HG02840 (cell line): ENCODE measurements at regions not wholly inside any gene's neighbourhood (a gene's known extent, or its start where the extent isn't known, plus 50 kb on each side); places are given as distances from the start of the nearest gene placed in this dataset.
"Not testable (repeated sequence)": the region's sequence is repeated elsewhere in the genome, so short reads cannot be mapped to it uniquely, and the experiment has no call there.

Experiments
- ATAC-seq: cut with Tn5 transposase; IDR thresholded peaks from one replicate; pipeline ENCODE4 v1.9.1; 2021; ENCODE audit warnings: mild to moderate bottlenecking, moderate library complexity, moderate number of reproducible peaks; ENCODE audit not compliant: unreplicated experiment, low FRiP score

DNA sequence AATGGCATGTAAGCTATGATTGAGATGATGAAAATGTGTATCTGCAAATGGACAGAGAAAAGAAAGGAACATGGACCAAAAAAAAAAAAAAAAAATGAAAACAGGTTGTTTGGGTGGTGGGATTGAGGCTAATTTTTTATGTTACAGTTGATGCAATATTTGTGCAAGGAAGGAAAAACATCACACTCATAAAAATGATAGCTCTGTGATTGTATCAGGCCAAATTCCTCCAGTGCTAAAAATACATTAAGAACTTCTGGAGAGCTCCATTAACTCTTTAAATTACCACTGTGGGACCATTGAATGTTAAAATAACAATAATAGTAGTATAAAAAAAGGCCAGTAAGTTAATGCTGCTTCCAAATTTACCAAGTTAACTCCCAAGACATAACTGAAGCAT lies 79.5 kb upstream of the MSX2 start:
- ATAC-seq = no peak

DNA sequence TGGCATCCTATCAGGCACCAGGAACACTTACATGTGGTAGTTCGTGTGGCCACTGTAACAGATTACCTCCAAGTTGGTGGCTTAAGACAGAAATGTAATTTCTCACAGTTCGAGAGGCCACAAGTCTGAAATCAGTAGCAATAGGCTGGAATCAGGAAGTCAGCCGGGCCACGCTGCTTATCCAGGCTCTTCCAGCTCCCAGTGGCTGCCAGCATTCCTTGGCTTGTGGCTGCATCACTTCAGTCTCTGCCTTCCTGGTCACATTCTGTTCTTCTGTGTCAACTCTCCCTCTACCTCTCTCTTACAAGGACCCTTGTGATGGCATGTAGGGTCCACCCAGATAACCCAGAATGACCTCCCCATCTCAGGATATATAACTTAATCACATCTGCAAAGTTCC lies 78.7 kb upstream of the MSX2 start:
- no peak for ATAC-seq

DNA sequence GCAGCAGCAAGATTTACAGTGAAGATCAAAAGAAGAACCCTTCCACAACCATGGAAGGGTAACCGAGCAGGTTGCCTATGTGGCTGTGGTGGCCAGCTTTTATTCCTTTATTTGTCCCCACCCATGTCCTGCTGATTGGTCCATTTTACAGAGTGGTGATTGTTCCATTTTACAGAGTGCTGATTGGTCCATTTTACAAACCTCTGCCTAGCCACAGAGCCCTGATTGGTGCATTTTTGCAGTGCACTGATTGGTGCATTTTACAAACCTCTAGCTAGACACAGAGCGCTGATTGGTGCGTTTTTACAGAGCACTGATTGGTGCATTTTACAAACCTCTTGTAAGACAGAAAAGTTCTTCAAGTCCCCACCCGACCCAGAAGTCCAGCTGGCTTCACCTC lies 75.8 kb upstream of the MSX2 start:
- ATAC-seq = not testable (repeated sequence)

DNA sequence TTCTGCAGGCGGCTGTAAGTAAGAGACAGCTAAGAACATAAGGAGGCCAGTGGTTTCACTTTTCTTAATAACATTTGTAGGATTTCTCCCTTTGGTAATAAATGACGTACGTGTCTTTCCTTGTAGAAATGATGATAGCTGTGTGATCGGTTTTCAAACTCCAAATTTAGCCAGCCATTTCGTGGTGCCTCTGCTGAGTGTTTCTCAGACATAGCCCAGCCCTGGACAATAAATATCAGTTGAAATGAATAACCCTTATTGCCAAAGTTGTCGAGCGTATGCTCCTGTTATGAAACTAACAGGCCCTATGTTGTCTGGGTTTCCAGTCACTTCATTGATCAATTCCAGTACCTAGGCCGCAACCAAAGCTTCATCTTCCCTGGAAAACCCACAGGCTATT lies 75.0 kb upstream of the MSX2 start:
- ATAC-seq = no peak

DNA sequence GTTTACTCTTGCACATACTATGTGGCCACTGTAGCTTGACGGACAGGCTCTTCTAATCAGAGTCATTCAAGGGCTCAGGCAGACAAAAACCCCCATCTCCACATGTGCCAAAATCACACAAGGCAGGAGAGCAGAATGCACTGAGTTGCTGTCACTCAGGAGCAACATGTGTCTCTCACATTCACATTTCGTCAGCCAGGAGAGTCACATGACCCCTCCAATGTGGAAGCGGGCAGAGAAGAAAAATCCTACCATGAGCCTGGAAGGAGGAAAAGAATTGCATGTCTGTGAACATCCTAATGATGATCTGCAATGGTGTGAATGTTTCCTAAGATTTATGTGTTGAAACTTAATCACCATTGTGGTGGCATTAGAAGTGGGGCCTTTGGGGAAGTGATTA lies 69.9 kb upstream of the MSX2 start:
- no peak for ATAC-seq

DNA sequence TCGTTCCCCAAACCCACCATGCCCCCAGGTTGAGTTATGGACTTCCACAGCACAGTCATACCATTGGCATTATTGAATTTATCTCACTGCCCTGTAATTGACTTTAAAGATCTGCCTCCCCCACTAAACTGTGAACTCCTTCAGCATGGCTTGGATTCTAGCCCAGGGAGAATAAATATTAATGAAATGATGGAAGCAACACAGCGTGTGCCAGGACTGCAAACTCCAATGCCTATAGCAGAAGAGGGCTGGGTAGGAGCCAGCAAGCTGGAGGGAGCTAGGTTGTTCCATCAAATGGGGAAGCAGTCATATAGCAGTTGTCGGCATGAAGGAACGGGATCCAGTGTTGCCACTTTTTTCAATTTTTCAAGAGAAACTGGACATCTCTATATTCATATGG lies 69.0 kb upstream of the MSX2 start:
- no peak for ATAC-seq

DNA sequence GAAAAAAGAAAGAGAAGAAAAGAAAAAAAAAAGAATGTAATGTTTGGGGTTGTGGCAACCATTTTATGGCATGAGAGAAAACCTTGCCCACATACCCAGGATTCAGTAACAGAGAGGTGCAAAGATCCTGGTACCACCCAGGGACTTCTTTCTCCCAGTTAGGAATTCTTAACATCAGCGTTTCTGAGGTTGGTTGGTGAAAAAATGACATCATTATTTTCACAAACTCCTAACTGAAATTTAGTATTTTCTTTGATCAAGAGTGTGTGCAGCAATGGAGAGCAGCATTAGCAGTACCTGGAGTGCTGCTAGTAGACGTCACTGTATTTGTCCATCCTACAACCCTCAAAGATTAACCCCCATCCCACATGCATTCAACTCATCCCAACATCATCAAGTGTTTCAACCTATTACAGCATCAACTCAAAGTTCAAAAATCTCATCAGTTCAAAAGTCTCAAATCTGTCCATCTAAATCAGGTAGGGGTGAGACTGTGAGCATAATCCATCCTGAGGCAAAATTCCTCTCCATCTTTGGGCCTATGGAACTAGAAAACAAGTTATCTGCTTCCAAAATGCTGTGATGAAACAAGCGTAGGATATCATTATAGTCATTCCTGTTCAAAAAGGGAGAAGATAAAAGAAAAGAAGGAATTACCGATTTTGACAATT lies 60.1 kb upstream of the MSX2 start:
- no peak for ATAC-seq

DNA sequence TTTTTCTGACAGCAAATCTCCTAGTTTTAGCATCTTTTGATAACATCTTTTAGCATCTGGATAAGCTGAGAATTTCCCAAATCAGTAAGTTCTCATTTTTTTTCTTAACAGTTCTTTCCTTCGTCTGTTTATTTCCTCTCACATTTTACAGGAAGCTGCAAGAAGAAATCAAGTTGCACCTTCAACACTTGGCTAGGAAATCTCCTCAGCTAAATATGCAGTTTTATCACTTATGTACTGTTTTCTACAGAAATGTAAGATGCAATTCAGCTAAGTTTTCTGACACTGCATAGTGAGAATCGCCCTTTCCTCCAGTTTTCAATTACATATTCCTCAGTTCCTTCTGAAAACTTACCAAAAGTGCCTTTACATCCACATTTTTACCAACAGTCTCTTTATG lies 59.0 kb upstream of the MSX2 start:
- ATAC-seq = no peak

DNA sequence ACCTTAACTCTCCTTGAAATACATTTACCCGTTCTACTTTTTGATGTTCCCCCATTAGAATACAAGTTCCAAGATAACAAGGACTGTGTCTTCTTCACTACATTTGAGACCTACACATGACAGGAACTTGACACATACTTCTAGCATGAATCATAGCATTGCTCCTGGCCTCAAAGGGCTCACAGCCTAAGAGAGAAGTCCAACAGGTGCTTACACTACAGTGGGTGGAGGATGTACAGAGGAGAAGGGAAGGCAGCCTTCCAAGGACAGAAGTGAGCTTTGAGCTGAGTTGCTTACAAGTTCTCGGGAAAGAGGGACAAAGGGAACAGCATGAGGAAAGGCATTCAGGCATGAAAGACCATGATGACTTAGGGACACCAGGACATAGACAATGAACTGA lies 56.9 kb upstream of the MSX2 start:
- no peak for ATAC-seq

DNA sequence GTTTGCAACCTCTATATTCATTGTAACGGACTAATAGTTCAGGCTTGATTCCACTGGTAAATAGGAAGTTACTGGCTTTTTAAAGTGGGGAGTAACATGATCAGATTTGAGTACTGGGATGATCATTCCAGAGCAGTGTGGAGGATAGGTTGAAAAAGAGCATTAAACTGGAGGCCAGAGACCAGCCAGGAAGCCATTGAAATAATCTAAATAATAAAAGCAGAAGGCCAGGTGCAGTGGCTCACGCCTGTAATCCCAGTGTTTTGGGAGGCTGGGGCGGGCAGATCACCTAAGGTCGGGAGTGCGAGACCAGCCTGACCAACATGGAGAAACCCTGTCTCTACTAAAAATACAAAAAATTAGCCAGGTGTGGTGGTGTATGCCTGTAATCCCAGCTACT lies 56.0 kb upstream of the MSX2 start:
- ATAC-seq = no peak
